Upper lobe of left lung (tissue), 4 donors: ENCODE measurements at regions not wholly inside any gene's neighbourhood (a gene's known extent, or its start where the extent isn't known, plus 50 kb on each side); places are given as distances from the start of the nearest gene placed in this dataset.

ENCODE experiments used
- POLR2A ChIP-seq, 4 donors: fragments of 450-650 bp; IDR thresholded peaks; one replicate each; pipeline ENCODE4 v1.5.1; 2016 to 2017; ENCODE audit warnings: antibody characterized with exemption in 4 of 4, mild to moderate bottlenecking in 2 of 4
- TF ChIP-seq, protein P1 (sequence below), 6 experiments: fragments of 450-650 bp in 4 of 6; fragments of 200-600 bp in 2 of 6; sonication (generic) in 2 of 6; IDR thresholded peaks; one replicate each; pipeline ENCODE4 v1.5.1; 2016 to 2019; ENCODE audit warnings: antibody characterized with exemption in 6 of 6

DNA sequence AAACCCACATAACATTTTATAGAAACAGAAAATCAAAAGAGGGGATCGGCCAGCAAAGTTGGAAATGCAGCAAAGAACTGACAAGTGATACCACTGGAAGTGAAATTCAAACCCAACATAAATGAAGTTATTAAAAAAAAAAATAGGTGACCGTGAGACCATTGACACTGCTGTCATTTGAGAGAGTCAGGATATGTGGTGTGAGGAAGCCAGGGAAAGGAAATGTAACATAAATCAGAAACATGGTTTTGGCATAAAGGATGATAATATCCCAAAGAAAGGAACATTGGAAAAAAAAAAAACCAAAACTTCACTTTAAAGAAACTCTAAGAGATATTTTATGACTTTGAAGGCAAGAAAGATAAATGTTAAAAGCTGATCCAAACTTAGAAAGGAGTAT, 312.4 kb upstream of the PIK3R1 start:
- no peak for TF ChIP-seq POLR2A (IDR thresholded peaks at IDR 0.05)
- TF ChIP-seq, protein P1, sequence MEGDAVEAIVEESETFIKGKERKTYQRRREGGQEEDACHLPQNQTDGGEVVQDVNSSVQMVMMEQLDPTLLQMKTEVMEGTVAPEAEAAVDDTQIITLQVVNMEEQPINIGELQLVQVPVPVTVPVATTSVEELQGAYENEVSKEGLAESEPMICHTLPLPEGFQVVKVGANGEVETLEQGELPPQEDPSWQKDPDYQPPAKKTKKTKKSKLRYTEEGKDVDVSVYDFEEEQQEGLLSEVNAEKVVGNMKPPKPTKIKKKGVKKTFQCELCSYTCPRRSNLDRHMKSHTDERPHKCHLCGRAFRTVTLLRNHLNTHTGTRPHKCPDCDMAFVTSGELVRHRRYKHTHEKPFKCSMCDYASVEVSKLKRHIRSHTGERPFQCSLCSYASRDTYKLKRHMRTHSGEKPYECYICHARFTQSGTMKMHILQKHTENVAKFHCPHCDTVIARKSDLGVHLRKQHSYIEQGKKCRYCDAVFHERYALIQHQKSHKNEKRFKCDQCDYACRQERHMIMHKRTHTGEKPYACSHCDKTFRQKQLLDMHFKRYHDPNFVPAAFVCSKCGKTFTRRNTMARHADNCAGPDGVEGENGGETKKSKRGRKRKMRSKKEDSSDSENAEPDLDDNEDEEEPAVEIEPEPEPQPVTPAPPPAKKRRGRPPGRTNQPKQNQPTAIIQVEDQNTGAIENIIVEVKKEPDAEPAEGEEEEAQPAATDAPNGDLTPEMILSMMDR (IDR thresholded peaks at IDR 0.05): no peak
